MCF 10A (cell line): ENCODE measurements at regions not wholly inside any gene's neighbourhood (a gene's known extent, or its start where the extent isn't known, plus 50 kb on each side); places are given as distances from the start of the nearest gene placed in this dataset.

Source experiments
- BruUV-seq: library from RNA; stranded (reverse); fragments of 400-500 nt; replicated peaks from 2 replicates; lab custom pipeline; 2021; lab: Mats Ljungman, UMichigan
- CTCF ChIA-PET: fragments of 300-600 bp; sonication (Branson Sonifier 250); formaldehyde crosslinking; extraction: SDS; loops from one replicate; lab custom pipeline; 2021; ENCODE audit warnings: antibody characterized with exemption, inconsistent platforms; lab: Yijun Ruan, JAX
- POLR2A ChIA-PET: fragments of 300-600, 350-650 bp; sonication (Branson Sonifier 250); formaldehyde crosslinking; extraction: SDS; loops from one replicate; lab custom pipeline; 2020; ENCODE audit warnings: antibody characterized with exemption, inconsistent platforms; lab: Yijun Ruan, JAX
- DNase-seq: peaks from one replicate; pipeline ENCODE4 v3.0.0-alpha.2; 2018; ENCODE audit not compliant: unreplicated experiment
- H3K27ac Mint-ChIP-seq: one replicate; pipeline ENCODE4 v1.8.0; 2022; ENCODE audit warnings: mild to moderate bottlenecking, low read depth, mixed read lengths; ENCODE audit not compliant: unreplicated experiment
- H3K27me3 Mint-ChIP-seq: one replicate; pipeline ENCODE4 v1.8.0; 2022; ENCODE audit warnings: mixed read lengths; ENCODE audit not compliant: insufficient read depth, unreplicated experiment
- H3K36me3 Mint-ChIP-seq: one replicate; pipeline ENCODE4 v1.8.0; 2022; ENCODE audit warnings: mild to moderate bottlenecking, moderate library complexity, mixed read lengths; ENCODE audit not compliant: insufficient read depth, unreplicated experiment
- H3K4me1 Mint-ChIP-seq: one replicate; pipeline ENCODE4 v1.8.0; 2022; ENCODE audit warnings: mixed read lengths; ENCODE audit not compliant: insufficient read depth, unreplicated experiment
- H3K4me3 Mint-ChIP-seq: one replicate; pipeline ENCODE4 v1.8.0; 2022; ENCODE audit warnings: mild to moderate bottlenecking, moderate library complexity, mixed read lengths; ENCODE audit not compliant: unreplicated experiment
- H3K9me3 Mint-ChIP-seq: one replicate; pipeline ENCODE4 v1.8.0; 2022; ENCODE audit warnings: mixed read lengths; ENCODE audit not compliant: unreplicated experiment
- CTCF ChIP-seq: fragments of 200-600 bp; IDR thresholded peaks from one replicate; pipeline ENCODE4 v1.8.0; 2022; ENCODE audit warnings: antibody characterized with exemption, mild to moderate bottlenecking; ENCODE audit not compliant: unreplicated experiment
- intact Hi-C: fragments of 100-400 bp; cut with micrococcal nuclease; formaldehyde crosslinking; loops from 2 replicates; pipeline ENCODE4 v1.14.1; 2022

GRCh38 chr14:54085232-54085761, 128.7 kb upstream of the BMP4 start:
- no TSS peak for BruUV-seq
- peaks cover 7% of the 10 kb centered on the region for H3K9me3 Mint-ChIP-seq
- no peak for DNase-seq
- CTCF ChIA-PET: no interaction called here
- intact Hi-C loops: loop anchor here (2.0 kb wide), 1 partner anchor 244 kb away; no protein-coding TSS in a partner anchor
- POLR2A ChIA-PET: no interaction called here
- H3K36me3 Mint-ChIP-seq: no peaks in the 10 kb centered on the region
- H3K4me3 Mint-ChIP-seq: no peak overlapping the region
- no peak for TF ChIP-seq CTCF
- H3K27ac Mint-ChIP-seq: no peak overlapping the region
- no peaks in the 10 kb centered on the region for H3K4me1 Mint-ChIP-seq
- H3K27me3 Mint-ChIP-seq: no peaks in the 10 kb centered on the region

DNA sequence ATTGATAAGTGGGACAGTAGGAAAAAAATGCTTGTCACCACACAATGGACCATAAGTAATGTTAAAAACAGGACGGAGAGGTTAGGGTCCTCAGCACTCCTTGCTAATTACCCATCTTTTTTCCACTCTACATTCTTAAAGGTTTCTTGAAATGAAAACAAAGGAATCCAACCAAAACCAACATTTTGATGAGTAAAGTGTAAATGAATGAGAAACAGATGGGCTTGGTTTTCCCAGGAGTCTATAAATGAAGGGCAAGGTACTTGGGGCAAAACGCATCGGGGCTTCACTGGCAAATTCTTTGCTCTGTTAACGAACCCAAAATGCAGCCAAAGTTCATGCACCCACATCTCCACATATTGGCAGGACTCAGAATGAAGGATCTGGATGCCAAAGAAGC, 129.2 kb upstream of the BMP4 start:
- no peaks in the 10 kb centered on the region for H3K27me3 Mint-ChIP-seq
- no TSS peak for BruUV-seq
- POLR2A ChIA-PET: no interaction called here
- intact Hi-C loops: loop anchor here (2.0 kb wide), 1 partner anchor 243 kb away; no protein-coding TSS in a partner anchor
- H3K4me3 Mint-ChIP-seq: no peak overlapping the region
- TF ChIP-seq CTCF: no peak
- H3K27ac Mint-ChIP-seq: no peak overlapping the region
- no peaks in the 10 kb centered on the region for H3K36me3 Mint-ChIP-seq
- DNase-seq: no peak
- CTCF ChIA-PET: no interaction called here
- H3K9me3 Mint-ChIP-seq: peaks cover 12% of the 10 kb centered on the region
- H3K4me1 Mint-ChIP-seq: no peaks in the 10 kb centered on the region

DNA sequence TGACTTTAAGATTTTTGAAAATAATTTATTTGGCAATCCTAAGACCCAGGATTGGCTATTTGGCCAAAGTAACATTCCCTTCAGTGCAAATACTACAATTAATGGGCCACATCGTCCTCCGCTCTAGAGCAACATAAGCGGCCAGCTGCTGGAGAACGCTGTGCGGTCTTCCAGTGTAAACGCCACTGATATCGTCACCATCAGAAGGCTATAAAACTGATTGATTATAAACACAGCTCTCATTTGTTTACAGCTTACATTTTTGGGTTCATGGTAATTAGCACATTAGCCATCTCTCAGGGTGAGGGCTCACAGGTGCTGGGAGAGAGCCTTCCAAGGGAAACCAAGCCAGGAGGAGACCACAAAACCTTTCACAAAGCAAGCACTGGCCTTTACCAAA, 130.1 kb upstream of the BMP4 start:
- Mint-ChIP-seq H3K9me3 (peaks cover 17% of the 10 kb centered on the region), H3K27me3 (no peaks in the 10 kb centered on the region), H3K4me1 (no peaks in the 10 kb centered on the region), H3K36me3 (no peaks in the 10 kb centered on the region), H3K4me3 (no peak overlapping the region), H3K27ac (no peak overlapping the region)
- intact Hi-C loops: no loop called here
- ChIA-PET POLR2A (no interaction called here), CTCF (no interaction called here)
- BruUV-seq: no TSS peak
- DNase-seq: no peak
- TF ChIP-seq CTCF: no peak

- Mint-ChIP-seq H3K27me3 (no peaks in the 10 kb centered on the region), H3K36me3 (no peaks in the 10 kb centered on the region), H3K4me3 (no peak overlapping the region), H3K9me3 (peaks cover 17% of the 10 kb centered on the region), H3K27ac (no peak overlapping the region), H3K4me1 (no peaks in the 10 kb centered on the region)
- BruUV-seq: no TSS peak
- ChIA-PET CTCF (no interaction called here), POLR2A (interaction anchor here (0.6 kb wide), 1 partner anchor 13 kb away, joined by 3 read pairs; no protein-coding TSS in a partner anchor)
- TF ChIP-seq CTCF: no peak
- intact Hi-C loops: no loop called here
- DNase-seq: no peak
Measured at GRCh38 chr14:54087376-54087775, 130.8 kb upstream of the BMP4 start.
